NCI-H128 (cell line): ENCODE measurements at regions not wholly inside any gene's neighbourhood (a gene's known extent, or its start where the extent isn't known, plus 50 kb on each side); places are given as distances from the start of the nearest gene placed in this dataset.

Source experiments
- DNase-seq: peaks from one replicate; lab custom pipeline; 2025; ENCODE audit not compliant: unreplicated experiment; lab: John Stamatoyannopoulos, UW

DNA sequence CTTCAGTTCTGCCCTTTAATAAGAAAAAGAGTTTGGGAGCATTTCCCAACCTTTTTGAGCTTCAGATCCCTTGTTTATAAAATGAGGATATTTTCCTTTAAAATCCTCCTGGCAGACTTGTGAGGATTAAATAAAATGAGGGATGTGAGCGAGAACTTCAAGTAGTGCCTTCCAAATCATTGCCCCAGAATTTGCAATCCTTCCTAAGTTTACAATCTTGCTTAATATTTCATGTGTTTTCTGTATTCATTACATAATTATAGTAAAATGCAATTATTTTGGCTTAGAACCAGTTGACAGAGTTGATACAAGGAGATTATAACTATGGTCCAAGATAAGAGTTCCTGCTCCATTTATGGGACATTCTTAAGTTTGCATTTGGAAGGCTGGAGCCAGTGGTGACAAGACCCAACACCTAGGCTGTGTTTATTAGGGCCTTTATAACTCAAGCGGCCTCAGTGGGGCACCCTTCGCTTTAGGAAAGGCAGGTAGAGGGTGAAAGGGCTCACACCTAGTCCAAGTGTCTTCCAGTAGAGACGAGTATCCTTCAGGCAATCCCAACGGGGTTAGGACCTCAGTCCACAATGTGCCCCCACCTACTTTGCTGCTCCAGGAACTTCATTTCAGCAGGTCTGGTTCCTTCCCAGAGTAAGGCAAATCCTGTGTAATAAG is 317.5 kb downstream of the WDR11 start:
- no peak for DNase-seq

DNA sequence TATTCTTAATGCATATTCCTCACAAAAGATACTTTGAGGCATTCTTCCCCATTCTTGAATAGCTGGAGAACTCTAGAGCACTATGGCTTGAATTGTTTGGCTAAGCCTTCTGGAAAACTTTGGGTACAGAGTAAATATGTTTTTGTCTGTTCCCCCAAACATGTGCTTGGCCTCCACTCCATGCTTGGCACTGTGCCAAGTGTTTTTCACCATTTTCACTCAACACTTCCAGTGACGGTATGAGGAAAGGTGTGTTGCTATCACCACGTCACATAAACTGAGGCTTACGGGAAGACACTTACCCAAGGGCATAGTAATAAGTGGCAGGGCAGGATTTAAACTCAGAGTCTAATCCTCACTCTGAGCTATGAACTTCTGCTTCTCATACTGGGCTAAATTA is 318.2 kb downstream of the WDR11 start:
- DNase-seq = no peak

DNA sequence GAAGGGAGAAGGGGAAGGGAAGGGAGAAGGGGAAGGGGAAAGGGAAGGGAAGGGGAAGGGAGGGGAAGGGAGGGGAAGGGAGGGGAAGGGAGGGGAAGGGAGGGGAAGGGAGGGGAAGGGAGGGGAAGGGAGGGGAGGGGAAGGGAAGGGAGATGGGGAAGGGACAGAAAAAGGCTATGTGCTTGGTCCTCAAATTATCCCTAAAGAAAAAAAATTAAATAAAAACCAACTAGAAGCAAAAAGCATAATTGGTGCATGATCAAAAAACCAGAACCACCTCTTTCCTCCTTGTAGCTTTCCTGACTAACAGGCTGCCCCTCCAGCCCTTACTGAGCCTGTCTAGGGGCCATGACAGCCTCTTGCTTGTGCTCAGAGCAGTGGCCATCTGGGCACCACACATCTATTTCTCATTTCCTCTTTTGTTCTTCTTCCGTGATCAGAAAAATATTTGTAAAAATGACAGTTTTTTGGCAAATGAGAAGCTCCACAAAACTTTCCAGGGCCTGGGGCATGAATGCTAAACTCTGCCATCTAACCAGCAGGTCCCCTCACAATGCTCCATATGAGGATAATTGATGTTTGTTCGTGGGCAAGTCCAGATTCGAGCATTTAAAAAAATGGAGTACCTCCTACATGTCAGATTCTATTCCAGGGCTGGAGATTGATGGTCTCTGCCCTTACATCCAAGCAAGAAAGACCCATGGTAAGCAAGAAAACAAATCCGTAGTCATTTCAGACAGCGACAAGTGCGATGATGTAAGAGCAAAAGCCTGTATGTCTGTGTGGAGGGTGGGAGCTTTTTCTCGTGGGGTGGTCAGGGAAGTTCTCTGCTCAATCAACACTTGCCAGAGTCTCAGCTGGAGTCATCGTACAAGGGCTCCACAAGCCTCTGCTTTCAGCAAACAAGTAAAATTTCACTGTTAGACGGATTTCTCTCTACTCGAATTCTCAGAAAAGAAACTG is 320.9 kb downstream of the WDR11 start:
- no peak for DNase-seq

DNA sequence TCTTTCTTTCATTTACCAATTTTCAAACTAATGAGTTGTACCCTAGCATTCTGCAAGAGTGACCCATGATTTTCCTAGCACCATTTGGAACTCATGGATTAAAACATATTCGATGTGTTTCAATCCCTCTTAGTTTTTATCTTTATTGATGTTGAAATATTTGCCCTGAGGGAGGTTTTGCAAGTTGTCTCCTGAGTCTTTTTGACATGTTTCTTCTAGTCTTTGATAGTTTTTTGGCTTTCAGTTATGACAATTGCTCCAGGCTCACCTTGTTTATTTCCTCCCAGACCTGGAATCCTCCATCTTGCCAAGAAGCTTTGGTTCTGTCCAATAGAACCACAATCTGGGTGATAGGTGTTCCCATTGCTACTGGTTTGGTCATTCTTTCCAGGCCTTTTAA is 327.8 kb downstream of the WDR11 start:
- no peak for DNase-seq

DNA sequence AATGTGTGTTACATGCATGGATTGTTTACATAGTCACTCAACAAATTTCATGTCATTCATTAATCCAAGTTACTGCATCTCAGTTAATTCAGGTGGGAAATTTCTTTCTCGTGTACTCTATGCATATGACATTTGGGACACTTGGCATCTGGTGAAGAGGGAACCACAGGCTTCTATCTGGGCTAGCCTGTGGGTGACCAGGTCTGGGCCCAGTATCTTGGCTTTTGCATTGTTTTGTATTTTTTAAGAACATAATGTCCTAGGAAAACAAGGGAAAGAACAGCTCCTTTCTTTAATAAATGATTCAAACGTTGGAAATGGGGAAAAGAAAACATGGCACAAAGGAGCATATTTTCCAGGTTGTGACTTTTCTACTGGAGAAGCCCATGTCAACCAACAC is 331.1 kb downstream of the WDR11 start:
- DNase-seq = no peak

DNA sequence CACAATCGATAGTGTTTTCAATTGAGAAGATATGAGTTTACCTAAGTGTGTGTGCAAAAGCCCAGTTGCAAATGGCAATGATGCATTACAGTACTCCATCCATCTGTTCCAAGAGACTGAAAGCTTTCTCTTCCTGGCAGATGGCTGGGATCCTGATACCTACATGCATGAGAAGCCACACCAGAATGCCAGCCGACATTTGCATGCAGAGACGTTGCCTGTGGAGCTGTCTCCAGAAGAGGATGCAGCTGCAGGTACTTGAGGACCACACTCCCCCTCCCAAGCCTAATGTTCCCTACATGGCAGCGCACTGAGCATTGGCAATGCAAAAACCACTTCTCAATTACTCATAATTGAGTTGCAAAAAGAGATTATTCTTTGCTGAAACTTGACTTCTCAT is 332.1 kb downstream of the WDR11 start:
- DNase-seq = peak; percentile 72

DNA sequence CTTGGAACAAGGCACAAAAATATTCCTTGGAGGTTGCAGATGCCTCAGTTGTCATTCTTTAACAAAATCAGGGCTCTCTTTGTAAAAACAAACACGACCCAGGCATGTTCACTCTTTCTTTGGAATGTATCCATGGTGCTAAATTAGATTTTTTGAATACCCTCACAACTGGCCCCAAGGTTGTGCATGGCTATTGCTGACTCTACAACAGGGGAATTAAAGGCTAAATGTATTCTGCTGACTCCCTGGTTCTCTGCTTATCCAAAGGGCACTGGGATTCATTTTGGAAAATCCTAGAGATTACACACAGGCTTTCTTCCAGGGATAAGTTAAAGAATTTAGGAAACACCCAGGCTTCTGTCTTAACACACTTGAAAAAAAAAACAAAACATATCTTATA is 332.5 kb downstream of the WDR11 start:
- no peak for DNase-seq

DNA sequence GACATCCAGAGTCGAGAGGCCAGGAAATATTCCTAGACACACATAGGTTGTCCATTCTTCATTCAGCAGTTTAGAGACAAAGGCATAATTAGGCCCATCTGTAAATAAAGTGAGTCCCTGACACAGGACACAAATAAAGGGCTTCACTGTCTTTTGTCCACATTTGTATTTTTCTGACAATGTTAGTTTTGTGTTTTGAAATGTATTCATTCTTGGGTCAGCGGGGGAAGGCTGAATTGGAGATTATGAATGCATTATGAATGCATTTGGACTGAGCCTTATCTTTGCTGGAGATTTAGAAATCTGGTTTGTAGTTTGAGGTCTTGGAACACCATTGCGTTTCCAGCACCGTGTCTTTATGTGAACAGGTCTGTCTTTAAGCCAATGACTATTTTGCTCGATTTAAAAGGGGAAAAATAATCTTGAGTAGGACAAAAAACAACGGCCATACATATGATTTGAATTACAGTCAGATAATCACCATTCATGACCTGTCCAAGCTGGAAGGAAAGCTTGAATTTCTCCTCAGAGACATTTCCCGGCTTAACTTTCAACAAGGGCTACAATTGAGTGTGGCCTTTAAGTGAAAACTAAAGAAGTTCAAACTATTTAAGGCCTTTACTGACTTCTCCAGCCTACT is 334.8 kb downstream of the WDR11 start:
- DNase-seq = no peak

DNA sequence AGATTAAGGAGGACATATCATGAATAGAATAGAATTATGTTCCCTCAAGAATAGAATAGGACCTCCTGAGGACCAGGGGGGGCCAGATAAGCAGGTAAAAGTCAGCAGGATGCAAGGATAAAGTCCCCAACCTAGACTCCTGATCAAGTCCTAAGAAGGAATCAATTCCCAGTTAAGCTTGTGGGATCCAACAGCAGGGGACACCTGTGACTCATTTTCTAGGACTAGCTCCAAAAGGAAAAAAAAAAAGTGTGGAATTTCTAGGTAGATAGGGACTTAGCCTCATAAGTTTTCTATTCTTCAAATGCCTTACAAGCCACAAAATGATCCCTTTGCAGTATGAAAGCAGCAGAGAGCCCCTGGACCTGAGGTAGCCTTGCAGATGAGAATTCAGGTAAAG is 336.2 kb downstream of the WDR11 start:
- no peak for DNase-seq

DNA sequence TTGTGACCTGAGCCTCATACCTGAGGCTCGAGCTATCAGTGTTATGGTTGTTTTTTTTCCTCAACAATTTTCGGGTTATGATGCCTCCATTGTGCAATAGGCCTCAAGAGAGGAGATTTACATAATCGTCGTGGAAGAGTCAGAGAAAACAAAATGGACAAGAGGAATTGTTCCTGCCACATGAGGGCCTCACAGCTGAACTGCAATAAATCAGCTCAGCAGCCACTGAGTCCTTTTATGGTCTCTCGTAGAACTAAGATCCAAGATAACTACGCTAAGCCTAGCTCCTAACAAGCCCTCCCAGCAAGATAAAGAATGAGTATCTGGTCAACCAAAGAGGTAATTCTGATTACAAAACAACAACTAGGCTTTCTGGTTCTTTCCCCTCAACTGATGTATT is 336.8 kb downstream of the WDR11 start:
- no peak for DNase-seq

DNA sequence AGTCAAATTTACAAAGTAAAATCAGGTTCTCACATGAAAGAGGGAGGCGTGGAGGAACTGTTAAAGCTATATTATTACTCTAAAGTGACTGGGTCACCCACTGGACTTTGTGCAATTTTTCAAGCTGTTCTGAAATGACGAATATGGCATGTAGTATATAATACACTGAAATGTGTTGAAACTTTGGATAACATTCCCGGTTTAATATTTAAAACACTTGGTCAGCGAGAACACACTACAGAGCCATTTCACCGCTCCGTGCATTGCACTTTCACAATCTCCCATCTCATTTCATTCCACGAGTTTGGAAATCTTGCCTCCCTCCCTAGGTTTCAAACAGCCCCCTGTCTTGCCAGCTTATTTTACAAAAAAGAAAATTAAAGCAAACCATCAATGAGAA is 337.9 kb downstream of the WDR11 start:
- DNase-seq = no peak

DNA sequence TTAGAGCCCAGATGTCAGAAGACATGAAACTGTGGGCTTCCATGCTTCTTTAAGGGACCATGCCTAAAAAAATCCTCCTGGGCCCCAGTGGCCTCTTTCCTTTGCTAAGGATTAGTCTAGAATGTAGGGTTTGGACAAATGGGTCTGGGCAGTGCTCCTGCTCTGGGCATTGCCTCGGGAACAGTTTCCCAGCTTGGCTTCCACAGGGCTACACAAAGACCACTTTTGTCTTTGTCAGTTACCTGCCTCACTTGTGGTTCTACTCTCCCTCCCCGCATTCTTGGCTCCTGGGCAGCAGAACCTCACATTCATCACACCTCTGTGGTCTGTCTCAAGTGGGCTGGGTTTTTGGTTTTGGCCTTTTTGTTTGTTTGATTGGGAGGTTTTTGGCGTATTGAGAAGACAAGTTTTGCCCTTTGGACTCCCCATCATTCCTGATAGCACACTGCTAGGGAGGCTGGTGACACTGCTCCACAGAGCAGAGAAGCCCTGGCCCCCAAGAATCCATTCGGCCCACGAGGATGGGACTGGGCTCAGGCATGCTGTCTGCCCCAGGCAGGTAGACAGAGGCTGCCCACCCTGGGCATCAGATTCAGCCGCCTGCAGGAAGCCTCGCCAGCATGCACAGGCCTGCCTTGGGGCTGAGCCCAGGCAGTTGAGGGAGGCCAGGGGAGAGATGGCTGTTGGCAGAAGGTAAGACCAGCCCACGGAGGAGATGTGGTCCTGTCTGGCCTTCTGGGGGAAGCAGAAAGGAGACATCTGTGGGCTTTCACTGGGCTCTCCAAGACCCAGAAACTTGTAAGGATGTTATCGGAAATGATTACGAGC is 343.7 kb downstream of the WDR11 start:
- DNase-seq = no peak

DNA sequence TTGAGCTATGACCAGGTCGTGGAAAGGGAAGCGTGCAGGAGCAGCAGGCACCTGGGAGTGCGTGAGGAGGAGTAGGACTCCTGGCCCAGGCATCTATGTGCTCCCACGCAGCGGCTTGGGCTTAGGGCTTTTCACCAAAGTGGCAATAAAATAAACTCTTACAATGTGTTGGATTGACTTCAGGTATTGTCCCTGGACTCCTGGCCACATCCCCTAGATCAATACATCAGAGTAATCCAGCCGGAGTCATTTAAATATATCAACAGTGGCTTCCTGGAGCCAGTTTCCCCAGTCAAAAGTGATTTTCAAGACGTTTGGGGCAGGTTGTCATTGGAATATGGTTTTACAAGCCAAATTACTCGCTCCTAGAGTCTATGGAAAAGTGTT is 344.4 kb downstream of the WDR11 start:
- no peak for DNase-seq

DNA sequence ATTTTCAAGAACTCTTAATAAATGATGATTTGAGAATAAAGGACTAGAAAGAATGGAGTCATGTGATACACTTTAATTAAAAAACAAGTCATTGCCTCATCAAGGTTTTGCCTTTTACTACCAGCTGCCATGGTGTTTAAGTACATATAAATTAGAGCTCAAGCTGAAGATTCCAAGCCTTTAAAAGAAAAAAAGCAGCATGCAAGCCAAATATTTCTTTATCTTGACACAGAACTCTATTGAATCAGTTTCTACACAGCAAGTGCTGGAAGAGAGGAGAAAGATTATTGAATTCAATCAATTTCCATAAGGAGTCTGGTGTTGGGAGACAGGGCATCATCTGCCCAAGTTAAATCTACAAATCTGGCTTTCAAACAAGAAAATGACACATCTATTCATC is 347.9 kb downstream of the WDR11 start:
- no peak for DNase-seq

DNA sequence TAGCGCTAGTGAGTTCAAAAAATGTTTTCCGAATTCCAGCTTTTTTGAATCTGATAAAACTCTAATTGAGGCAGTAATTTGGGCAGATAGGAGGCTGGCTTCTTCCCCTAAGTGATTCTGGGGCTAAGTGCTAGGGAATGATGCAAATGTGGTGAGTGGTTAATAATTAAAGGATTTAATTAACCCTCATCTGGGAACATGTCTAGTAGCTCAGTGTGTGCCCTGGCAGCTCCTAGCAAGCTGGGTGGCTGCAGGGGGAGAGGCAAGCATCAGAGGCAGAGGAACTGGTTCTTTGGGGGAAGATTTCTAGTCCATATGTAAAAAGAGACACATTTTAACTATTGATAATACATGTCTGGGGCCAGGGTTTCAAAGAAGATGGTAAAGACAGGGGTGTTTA is 354.5 kb downstream of the WDR11 start:
- no peak for DNase-seq

DNA sequence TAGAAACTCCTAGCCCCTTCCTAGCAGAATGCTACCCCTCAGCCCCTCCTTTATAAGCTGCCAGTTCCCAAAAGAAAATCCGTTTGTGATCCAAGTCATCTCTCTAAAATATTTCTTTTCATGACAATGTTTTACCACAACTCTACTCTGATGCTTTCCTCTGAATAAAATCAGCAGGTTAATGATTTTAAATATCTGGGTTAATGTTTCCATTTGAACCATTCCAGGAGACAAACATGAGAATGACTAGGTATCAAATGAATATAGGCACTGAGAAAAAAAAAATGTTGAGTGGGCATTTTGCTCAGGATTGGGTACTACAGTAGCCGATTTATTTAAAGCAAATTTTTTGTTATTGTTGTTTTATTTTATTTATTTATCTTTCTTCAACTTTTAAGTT is 360.3 kb downstream of the WDR11 start:
- no peak for DNase-seq

DNA sequence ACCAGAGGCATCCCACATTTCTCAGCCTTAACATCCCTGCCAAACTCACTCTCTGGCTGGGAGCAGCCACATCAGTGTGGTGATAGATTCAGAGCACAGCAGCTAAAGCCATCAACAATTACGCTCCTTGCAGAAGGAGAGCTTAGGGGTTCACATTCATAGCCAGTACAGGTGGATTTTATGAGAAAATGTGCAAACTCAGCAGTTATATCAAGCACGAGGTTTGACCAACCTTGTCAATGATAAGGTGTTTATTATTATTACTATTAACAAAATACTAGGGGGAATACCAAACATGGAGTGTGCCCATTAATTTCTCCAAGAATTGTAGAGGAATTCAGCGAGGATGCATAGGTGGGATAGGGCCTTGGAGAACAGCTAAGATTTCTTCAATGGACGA is 362.3 kb downstream of the WDR11 start:
- DNase-seq = no peak

DNA sequence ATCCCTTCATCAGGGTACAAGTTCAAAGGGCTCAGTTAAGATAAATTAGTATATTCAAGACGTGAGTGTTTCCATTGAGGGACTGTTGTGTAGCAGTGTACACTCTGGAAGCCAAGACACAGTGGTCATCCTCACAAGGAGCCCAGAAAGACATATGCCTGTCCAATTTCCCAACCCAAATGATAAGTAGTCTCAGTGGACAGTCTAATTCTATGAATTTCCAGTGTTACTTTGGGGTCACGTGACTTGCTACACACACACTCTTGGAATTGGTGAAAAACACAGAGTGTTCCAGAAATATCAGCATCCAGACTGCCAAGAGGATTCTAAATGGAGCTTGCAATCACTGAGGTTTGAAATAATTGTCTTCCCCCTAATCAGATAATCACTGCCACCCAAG is 365.1 kb downstream of the WDR11 start:
- DNase-seq = no peak

DNA sequence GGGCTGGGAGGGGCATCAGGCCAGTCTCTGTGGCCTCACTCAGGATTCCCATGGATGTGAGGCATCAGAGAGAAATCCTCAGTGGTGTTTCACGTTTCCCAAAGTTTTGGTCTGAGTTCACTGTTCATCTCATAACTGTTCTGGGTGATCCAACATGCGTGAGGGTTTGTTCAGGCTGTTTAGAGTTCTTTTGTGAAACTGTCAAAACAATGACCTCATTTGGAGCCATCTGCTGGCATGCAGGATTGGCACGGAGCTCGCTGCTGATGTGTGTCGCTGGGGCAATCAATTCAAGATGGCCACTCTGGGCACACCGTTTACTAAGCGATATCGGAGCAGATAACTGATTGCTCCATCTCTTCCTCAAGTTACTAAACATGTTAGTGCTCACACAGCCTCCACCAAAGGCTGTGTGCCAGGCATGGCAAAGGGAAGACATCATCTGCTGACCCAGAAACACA is 365.6 kb downstream of the WDR11 start:
- no peak for DNase-seq

DNA sequence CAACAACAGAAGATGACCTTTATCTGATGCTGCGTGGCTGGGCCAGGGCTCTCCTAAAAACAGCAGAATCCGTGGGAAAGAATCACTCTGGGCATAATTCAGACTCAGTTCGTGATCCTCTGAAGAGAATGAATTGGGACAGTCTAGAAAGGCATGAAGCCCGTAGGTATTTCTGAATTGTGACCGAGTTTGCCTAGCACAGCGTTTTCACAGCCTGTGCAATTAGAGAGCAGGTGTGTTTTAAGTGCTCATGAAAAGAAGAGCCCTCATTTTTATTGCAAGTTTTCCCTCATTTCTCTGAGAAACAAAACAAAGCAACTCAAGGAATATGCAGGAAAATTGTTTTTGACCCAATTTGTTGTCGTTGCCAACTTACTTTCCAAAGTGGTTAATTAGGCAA is 366.2 kb downstream of the WDR11 start:
- no peak for DNase-seq

DNA sequence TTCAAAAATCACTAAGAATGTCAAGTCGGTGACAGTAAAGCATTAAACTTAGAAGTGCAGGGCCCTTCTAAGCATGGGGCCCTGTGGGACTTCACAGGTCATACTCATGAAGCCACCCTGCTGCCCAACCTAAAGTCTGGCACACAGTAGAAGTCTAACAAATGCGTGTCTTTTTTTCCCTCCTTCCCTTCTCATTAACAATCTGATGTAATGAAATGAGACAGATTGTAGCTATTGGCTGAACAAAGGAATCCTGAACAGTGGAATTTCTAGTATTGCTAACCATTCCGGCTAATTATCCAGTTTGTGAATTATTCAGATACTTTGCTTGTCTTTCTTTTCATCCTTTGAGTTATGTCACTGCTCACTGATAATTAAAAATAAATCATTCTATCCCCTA is 369.9 kb downstream of the WDR11 start:
- DNase-seq = no peak
